ENCODE measurements at regions not wholly inside any gene's neighbourhood (a gene's known extent, or its start where the extent isn't known, plus 50 kb on each side); places are given as distances from the start of the nearest gene placed in this dataset.

- TF ChIP-seq, protein P1, sequence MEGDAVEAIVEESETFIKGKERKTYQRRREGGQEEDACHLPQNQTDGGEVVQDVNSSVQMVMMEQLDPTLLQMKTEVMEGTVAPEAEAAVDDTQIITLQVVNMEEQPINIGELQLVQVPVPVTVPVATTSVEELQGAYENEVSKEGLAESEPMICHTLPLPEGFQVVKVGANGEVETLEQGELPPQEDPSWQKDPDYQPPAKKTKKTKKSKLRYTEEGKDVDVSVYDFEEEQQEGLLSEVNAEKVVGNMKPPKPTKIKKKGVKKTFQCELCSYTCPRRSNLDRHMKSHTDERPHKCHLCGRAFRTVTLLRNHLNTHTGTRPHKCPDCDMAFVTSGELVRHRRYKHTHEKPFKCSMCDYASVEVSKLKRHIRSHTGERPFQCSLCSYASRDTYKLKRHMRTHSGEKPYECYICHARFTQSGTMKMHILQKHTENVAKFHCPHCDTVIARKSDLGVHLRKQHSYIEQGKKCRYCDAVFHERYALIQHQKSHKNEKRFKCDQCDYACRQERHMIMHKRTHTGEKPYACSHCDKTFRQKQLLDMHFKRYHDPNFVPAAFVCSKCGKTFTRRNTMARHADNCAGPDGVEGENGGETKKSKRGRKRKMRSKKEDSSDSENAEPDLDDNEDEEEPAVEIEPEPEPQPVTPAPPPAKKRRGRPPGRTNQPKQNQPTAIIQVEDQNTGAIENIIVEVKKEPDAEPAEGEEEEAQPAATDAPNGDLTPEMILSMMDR (conservative IDR thresholded peaks at IDR 0.05; ENCODE audit: low read length): no peak
- TF ChIP-seq EZH2phosphoT487 (IDR thresholded peaks at IDR 0.05; ENCODE audit: borderline replicate concordance, low read depth, low read length): no peak
Measured at GRCh38 chr2:37457401-37457901, 113.0 kb downstream of the QPCT start.
